Gastroesophageal sphincter (tissue), 3 donors: ENCODE measurements at regions not wholly inside any gene's neighbourhood (a gene's known extent, or its start where the extent isn't known, plus 50 kb on each side); places are given as distances from the start of the nearest gene placed in this dataset.

Experiments
- POLR2AphosphoS5 ChIP-seq: sonication (generic); formaldehyde crosslinking; IDR thresholded peaks from one replicate; pipeline ENCODE4 v1.6.1; 2017; ENCODE audit warnings: antibody characterized with exemption
- TF ChIP-seq, protein P1 (sequence below), 4 experiments: fragments of 200-600 bp in 2 of 4; fragments of 450-650 bp in 2 of 4; sonication (generic) in 1 of 4; IDR thresholded peaks; one replicate each; pipeline ENCODE4 v1.5.1; 2017 to 2019; ENCODE audit warnings: antibody characterized with exemption in 4 of 4, mild to moderate bottlenecking in 2 of 4, moderate library complexity in 2 of 4

DNA sequence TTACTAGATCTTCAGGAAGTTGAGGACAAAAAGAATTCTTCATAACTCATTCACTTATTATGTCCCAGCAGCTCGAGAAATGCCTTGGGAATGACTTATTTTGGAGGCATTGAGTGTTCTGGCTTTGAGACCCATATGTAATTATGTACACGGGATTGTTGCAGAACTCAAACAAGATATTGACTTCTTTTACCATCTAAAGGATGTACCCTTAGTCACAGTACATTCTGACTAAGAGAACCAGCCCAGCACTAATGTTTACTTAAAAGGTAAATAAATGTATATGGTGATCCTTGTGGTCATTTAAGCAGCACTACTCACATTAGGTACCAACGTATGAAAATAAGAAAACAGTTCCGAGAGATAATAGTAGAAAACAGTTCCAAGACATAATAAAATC, 268.9 kb downstream of the ADCYAP1 start:
- TF ChIP-seq, protein P1, sequence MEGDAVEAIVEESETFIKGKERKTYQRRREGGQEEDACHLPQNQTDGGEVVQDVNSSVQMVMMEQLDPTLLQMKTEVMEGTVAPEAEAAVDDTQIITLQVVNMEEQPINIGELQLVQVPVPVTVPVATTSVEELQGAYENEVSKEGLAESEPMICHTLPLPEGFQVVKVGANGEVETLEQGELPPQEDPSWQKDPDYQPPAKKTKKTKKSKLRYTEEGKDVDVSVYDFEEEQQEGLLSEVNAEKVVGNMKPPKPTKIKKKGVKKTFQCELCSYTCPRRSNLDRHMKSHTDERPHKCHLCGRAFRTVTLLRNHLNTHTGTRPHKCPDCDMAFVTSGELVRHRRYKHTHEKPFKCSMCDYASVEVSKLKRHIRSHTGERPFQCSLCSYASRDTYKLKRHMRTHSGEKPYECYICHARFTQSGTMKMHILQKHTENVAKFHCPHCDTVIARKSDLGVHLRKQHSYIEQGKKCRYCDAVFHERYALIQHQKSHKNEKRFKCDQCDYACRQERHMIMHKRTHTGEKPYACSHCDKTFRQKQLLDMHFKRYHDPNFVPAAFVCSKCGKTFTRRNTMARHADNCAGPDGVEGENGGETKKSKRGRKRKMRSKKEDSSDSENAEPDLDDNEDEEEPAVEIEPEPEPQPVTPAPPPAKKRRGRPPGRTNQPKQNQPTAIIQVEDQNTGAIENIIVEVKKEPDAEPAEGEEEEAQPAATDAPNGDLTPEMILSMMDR (IDR thresholded peaks at IDR 0.05) = no peak
- TF ChIP-seq POLR2AphosphoS5 = no peak
